ENCODE measurements at regions not wholly inside any gene's neighbourhood (a gene's known extent, or its start where the extent isn't known, plus 50 kb on each side); places are given as distances from the start of the nearest gene placed in this dataset.
"Not testable (repeated sequence)": the region's sequence is repeated elsewhere in the genome, so short reads cannot be mapped to it uniquely, and the experiment has no call there.

DNA sequence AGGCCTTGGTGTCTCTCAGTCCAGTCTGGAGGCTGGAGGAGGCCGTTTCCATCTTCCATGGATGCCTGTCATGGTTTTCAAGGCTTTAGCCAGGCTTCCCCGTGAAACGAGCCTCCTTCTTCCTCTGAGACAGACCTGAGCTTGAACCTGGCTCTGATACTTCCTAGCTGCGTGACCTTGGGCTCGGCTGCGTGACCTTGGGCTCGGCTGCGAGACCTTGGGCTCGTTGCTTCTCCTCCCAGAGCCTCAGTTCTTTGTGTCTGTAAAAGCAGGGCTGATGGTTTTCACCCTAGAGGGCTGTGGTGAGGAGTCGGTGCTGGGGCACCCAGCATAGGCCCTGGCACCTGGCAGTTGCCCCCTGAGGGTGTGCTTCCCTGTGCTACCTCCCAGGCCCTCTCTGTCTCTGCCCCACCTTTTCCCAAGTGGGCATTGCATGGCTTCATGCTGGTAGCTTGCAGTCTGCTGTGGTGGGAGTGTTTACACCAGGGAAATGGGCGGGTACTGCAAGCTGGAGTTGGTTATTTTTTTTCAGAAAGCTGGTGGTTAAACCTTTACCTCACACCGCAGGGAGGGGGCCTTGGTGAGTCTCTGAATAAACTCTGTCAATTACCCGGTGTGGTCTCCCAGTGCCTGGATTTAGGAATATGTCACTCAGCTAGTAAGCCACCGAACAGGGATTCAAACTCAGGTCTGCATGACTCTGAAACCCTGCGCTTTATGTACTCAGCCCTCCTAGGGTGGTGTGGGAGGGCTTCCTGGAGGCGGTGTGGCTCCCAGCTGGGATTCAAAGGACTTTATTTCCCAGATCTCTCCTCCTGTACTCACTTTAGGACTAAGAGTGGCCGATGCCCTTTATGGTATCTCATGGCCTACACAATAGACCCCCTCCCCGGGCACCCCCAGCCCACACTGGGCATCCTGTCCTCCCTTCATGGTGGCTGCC lies 129.0 kb upstream of the CIBAR2 start:
- no peak for DNase-seq

DNA sequence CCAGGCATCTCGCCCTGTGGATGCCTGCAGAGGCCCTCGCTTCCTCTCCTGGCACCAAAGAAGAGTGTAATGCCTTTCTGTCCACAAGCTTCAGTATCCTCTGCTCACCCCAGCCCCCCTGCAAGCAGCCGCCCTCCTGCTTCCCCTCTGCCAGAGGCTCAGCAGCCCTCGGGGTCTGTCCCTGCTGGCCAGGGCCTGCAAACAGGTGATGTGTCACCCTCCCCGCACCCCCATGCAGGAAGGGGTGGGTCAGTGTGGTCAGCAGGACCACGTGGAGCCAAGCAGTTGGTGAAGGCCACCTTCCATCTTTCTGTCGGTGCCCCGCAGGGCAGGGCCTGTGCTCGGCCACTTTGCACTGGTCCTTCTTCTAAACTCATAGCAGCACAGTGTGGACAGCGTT lies 129.9 kb upstream of the CIBAR2 start:
- no peak for DNase-seq

DNA sequence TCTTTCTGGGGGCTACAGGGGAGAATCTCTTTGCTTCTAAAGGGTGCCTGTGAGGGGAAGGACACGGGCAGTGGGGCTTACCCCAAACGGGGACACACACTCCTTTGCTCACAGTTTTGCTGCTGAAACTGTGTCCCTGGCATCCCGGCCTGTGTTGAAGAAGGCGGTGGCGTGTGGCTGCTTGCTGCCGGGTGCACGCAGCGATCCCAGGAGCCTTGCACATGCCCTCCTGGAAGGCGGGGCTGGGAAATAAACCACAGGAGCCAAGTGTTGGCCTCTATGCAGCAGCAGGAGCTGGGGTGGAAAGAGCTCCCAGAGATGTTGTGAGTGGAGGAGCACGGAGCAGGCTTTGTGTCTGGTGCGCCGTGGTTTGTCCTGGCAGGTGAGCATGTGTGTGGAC lies 131.0 kb upstream of the CIBAR2 start:
- no peak for DNase-seq

DNA sequence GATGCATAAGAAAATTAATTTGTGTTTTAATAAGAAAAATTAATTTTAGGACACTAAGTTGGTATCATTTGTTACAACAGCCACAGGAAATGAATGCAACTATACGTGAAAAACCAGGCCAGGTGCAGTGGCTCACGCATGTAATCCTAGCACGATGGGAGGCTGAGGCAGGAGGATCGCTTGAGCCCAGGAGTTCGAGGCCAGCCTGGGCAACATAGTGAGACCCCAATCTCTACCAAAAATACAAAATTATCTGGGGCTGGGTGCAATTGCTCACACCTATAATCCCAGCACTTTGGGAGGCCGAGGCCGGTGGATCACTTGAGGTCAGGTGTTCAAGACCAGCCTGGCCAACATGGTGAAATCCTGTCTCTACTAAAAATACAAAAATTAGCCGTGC lies 132.2 kb upstream of the CIBAR2 start:
- DNase-seq = not testable (repeated sequence)

DNA sequence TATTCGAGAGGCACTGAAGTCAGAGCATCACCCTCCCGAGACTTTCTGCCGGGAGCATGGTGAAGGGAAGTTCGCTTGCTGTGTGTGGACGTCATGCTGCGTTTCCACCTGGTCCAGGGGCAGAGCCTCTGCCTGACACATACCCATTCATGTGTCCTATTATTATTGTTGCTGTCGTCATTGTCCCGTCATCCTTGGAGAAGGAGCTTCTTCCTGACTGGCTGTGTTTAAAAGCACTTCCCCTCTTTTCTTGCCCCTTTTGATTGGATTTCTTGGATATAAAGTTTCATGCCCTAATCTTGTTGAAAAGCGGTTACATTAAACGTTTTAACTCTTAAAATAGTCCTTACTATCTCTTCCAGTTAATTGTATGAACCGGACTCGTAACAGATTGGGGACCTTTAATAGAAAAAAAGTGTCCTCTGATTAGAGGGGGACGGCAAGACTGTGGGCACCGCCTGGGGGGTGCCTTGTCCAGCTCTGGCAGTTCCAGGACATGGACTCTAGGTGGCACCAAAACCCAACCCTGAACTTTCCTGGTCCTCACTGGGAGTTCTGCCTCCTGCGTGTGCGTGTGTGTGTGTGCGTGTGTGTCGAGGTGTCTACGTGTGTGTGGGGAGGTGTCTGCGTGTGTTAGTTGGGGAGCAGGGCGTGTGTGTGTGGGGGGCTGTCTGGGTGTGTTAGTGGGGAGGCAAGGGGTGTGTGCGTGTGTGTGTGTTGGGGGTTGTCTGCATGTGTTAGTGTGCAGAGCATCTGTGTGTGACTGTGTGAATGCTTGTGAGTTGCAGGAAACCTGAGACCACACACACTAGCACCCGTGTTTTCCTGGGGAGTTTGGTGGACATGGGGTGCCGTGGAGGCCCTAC lies 133.3 kb upstream of the CIBAR2 start:
- no peak for DNase-seq

DNA sequence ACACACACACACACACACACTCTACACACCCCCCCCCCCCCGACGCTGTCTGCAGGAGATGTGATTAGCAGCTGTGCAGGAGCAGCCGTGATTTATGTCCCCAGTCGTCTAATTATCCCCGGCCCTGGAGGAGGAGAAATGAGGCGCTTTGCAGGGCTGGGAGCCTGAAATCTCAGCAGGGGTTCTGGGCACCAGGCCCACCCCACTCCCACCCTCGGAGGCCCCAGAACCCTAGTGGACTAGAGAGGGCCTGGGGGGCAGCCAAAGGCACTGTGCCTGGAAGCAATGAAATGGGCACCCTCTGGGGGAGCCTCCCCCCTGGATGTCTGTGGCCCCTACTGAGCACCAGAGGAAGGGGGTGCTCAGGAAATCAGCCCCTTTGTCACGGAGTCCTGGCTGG lies 134.2 kb upstream of the CIBAR2 start:
- no peak for DNase-seq

DNA sequence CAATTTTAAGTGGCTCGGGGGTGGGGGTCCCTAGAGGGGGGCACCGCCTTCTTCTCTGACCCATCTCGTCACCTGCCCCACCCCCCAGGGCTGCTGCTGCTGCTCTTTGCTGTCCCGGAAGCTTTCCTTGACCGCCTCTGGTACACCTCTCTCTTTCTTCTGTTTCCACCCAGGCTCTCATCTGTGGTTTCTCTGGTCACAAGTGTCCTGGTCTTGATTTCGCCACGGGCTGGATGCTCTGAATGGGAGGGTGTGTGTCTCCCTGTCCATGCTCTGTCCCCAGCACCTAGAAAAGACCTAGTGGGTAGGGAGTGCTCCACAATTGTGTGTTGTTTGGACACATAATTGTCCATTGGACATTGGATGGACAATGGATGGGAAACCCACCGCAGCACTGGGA lies 134.7 kb upstream of the CIBAR2 start:
- no peak for DNase-seq

DNA sequence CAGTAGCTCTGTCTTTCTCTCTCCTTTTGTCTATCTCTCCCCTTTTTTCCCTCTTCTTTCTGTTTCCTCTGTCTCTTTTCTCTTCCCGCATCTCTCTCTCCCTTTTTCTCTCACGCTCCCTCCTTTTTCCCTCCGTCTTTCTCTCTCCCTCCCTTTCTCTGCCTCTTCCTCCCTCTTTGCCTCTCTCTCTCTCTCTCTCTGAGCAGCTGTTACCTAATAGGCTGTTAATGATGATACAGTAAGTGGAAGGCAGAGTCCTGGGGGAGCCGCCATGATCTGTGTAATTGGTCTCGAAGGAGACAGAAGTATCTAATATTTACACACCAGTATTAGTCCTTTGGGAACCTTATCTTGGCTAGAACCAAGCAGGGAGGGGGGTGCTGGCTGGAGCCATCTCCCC lies 136.1 kb upstream of the CIBAR2 start:
- DNase-seq = no peak

DNA sequence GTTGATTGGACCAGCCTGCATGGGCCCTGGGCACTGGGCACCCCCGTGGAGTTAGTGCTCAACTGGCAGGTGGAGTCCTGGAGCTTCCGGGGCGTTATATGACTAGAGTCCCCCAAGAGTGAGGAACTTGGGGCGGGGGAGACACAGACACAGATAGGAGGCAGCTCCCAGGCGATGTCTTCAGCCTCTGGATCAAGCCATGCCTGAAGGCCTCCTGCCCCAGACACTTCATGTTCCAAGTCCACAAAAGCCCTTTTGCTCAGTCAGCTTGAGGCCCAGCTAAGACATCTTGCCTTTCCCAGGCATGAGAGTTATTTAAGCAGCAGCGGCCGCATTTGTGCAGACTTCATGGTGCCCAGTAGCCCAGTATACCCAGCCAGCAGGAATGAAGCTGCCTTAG lies 136.6 kb upstream of the CIBAR2 start:
- no peak for DNase-seq

DNA sequence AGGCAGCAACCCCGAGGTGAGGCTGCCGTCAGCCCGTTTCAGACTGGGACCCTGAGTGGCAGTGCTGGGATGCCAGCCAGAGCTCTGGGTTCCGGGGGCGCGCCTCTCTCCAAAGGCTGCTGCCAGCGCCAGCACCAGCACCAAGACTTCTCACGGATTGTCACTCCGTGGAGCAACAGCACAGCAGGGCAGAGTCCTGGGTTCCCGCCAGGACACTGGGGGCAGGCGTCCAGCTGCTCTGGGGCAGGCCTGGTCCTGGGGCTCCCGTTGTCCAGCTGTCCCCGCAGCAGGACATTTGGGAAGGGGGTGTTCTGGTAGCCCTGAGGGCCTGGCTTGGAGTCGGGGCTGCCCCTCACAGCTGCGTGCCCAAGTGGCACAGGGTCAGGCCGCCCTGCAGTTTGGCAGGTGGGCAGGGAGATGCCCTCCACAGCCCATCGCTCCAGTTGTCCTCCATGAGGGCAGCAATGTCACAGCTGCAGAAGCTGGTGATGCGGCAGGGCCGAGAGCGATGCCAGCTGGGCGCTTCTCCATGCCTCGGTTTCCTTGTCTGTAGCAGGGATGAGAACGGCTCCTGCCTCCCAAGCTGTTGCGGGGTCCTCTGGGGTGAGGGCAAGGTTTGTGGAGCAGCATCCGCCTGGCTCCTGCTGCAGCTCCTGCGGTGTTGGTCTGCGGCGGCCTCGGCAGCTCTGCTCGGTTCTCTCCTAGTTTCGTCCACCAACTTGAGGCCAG lies 137.3 kb upstream of the CIBAR2 start:
- no peak for DNase-seq

DNA sequence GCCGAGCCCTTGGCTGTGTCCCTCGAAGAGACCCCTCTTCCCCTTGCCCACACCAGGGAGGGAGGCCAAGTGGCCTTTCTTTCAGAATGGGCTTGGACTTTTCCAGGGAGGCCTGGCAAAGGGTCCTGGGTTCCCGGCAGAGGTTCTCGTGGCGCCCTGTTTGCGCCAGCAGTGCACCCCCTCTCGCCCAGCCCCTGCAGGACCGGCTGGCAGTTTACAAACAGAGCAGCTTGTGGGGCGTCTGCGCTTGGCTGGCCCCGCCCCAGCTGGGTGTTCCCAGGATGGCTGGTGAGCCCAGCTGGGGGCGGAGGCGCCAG lies 137.8 kb upstream of the CIBAR2 start:
- no peak for DNase-seq

DNA sequence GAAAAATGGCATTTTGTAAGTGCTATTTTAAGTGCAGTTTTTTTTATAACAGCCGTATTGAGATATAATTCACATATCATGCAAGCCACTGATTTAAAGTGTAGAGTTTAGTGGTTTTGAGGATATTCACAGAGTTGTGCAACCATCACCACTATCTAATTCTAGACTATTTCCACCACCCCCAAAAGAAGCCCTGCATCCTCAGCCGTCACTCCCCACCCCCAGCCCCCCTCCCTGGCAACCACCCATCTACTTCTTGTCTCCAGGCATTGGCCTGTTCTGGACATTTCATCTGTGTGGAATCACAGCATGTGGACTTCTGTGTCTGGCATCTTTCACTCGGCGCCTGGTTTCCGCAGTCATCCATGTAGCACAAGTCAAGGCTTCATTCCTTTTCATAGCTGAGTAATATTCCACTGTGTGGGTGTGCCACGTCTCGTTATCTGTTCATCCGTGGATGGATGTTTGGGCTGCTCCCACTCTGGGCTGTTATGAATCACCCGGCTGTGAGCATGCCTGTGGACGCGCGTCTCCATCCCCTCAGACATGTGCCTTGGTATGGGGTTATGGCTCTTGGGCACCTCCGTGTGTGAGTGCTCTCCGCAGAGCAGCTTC lies 138.4 kb upstream of the CIBAR2 start:
- no peak for DNase-seq

DNA sequence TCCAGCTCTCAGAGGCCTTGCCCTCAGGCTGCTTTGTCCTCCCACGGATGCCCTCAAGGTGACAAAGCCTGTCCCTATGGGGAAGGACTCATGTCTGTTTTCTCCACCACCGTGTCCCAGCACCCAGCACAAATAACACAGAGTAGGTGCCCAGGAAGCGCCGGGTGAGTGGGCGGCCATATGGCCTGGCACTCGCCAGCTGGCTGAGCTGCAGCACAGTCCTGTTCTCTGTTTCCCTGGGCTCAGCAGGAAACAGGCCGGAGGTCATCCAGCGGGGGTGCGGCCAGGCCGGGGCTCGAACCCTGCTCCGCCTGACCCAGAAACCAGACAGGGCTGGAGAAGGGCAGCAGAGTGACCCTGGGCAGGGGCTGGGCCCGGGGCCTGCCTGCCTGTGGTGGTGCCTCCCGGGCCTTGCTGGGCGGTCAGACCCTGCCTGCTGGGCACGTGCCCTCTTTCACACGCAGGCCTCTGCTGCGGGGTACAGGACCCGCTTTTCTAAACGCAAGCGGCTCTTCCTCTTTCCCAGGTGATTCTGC lies 139.0 kb upstream of the CIBAR2 start:
- DNase-seq = no peak

DNA sequence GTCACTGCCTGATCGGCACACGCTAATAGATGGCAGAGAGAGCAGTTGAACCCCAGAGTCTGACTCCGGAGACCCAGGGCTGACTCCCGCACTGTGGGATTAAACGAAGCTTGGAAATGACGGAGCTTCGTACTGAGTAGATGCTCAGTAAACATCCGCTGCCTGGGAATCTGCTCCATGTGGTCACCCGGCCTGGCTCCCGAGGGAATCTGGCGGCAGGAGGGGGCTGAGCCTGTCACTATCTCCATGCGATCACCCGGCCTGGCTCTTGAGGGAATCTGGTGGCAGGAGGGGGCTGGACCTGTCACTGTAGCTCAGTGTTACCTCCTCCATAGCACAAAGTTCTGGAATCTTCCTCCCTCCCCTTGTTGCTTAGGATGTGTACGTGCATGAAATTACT lies 139.7 kb upstream of the CIBAR2 start:
- DNase-seq = no peak

DNA sequence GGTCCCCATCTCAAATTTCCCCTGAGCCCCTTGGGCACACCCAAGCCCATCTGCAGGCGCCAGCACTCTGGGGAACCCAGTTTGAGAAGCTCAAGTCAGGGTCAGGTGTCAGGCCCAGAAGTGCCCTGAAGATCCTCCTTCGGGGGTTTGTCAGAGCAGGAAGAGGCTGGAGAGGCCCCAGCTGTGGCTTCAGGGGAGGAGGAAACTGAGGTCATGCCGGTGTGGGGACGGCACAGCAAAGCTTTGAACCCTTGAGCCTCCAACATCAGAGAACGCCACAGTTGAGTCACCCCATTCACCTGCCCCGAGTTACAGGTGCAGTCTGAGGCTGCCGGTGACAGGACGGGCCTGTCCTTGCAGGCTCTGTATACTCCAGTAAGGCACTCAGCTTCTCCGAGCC lies 140.2 kb upstream of the CIBAR2 start:
- DNase-seq = no peak

DNA sequence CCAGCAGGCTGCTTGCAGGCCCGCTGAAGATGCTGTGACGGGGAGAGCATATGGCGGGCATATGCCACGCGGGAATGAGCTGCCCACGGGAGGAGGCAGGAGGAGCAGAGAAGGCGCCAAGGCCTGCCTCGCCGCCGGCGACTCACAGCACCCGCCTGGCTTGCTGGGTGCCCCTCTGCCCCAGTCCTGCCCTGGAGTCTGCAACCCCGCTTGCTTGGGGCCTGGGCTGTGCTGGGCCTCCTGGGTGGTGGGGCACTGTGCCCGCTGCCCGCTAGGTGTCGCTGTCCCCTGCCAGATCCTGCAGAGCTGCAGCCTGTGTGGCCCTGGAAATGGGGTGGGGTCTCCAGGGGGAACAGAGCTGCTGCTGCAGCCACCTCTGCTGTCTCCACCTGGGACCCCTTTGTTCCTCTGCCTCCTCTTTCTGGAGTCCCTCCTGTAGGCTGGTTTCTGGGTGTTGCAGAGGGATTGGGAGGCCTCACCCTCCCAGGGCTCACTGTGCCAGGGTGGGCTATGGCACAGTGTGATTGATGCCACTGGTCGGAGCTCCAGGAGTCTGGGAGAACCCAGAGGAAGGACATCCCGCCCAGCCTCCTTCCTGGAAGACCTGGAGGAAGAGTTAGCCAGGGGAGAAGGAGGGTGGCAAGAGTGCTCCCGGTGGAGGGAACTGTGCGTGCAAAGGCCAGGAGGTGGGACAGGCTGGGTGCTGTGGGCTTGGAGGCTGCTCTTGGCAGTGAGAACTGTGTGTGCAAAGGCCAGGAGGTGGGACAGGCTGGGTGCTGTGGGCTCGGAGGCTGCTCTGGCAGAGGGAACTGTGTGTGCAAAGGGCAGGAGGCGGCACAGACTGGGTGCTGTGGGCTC lies 141.0 kb upstream of the CIBAR2 start:
- no peak for DNase-seq

DNA sequence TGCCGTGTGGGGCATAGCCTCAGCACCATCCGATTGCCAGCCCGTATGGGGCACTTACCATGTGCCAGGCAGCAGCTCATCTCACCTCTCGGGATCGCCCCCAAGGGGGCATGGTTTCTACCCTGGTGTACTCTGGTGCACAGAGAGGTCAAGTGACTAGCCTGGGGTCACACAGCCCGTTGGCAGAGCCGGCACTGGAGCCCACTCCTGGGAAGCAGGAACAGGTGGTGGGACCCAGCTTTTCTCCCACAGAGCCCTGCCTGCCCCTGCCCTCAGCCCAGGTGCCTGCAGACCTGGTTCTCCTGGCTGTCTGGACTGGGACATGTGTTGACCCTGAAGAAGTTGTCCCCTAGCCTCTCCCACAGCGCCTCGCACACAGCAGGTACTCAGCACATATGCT lies 141.8 kb upstream of the CIBAR2 start:
- no peak for DNase-seq

DNA sequence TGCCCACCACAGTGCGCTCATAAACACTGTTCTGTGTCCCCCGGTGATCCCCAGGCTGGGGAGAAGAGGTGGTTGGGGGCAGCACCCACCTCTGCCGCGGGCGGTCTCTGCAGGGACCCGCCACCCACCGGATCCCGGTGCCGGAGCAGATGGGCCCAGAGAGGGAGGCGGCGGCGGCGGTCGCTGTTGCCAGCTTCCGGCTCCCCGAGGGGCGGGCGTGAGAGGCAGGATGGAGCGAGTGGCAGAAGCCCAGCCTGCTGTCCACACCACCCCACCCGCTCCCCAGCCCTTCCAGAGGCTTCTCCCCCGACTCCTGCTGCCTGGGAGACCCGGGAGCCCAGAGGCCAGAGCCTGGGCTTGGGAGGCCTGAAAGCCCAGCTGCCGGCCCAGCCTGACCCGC lies 142.6 kb upstream of the CIBAR2 start:
- no peak for DNase-seq

DNA sequence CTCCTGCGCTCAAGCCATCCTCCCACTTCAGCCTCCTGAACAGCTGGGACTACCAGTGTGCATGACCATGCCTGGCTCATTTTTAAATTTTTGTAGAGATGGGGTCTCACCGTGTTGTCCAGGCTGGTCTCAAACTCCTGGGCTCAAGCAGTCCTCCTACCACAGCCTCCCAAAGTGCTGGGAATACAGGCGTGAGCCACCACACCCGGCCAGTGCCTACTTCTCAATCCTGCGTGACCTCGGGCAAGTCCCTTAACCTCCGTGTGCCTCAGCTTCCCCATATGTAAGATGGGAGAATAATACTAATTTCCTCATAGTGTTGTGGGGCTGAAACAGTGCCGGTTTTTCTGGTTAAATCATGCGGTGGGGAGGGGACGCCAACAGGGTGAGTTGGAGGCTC lies 143.5 kb upstream of the CIBAR2 start:
- no peak for DNase-seq

DNA sequence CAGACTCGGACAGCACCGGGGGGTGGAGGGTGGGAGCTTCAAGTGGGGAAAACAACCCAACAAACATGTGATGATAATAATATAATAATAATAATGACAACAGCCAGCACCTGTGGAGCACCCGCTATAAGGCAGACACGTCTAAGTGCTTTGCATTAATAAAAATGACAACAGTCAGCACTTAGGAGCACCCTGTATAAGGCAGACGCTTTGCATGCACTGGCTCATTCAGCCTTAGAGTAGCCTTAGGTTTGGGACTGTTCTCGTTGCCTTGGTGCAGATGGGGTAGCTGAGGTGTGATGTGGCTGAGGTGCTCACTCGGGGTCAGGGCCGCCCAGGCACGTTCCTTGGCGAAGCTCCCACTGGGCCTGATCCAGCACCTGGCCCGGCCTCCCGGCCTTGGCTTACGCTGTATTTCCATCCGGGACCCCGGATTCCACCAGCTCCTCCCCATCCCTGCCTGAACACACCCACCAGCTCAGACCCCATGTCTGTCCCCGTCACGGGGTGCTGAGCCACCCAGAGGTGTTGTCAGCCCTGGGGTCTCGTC lies 144.0 kb upstream of the CIBAR2 start:
- peak; percentile 23 for DNase-seq

DNA sequence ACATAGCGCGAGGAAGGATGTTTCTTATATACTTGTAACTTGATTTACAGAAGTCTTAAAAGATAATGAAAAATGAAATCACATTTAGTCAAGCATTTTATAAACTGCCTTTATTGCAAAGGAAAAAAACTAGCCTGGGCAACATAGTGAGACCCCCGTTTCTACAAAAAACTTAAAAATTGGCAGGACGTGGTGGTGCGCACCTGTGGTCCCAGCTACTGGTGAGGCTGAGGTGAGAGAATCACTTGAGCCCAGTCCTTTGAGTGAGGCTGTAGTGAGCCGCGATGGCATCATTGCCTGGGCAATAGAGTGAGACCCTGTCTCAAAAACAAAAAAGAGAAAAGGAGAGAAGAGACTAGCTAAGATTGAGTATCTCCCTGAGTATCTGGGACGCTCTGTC lies 145.2 kb upstream of the CIBAR2 start:
- no peak for DNase-seq

DNA sequence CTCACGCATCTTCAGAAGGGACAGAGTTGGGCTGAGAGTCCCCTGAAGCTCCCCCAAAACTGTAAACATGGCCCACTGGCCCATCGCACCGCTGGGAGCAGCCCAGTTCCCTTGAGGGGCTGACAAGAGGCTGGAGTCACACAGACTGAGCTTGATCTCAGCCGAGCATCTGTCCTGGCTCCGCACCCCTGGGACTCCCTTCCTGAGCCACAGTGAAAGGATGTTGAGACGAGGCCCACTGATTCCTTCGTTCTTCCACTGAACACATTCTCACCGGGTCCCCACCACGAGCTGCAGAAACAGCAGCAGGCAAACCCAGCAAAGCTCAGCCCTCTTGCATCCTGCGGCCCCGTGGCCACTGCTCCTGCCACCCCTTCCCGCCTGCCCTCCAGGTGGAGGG lies 145.9 kb upstream of the CIBAR2 start:
- DNase-seq = no peak

Measured in DMS79 (cell line).